ENCODE measurements at regions not wholly inside any gene's neighbourhood (a gene's known extent, or its start where the extent isn't known, plus 50 kb on each side); places are given as distances from the start of the nearest gene placed in this dataset.
A peak's percentile ranks its signal among the peaks of the same experiment; 100 is the strongest.
"Not testable (repeated sequence)": the region's sequence is repeated elsewhere in the genome, so short reads cannot be mapped to it uniquely, and the experiment has no call there.

DNA sequence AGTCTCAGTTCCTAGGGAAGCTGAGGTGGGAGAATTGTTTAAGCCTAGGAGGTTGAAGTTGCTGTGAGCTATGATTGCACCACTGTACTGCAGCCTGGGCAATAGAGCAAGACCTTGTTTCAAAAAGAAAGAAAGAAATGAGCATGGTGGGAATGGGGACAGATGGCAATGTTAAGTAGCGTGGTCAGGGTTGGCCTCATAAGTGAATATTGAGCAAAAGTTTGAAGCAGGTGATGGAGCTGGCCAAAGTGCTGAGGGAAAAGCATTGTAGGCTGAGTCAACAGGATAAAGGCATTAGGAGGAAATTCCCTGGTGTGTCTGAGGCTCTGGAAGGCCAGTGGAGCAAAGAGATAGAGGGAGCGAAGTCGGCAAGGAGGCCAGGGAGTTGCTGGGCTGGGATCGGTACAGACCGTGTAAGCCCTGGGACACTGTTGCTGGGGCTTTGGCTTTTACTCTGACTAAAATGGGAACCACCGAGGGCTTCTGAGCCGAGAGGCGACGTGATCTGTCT, 151.0 kb downstream of the RALA start:
- H3K9me3 Mint-ChIP-seq; POLR2A ChIA-PET; ATAC-seq; CTCF ChIA-PET; H3K4me1 Mint-ChIP-seq; H3K4me3 Mint-ChIP-seq; DNase-seq (ENCODE audit: low spot score); H3K27me3 Mint-ChIP-seq (ENCODE audit: low read depth); H3K27ac Mint-ChIP-seq; H3K36me3 Mint-ChIP-seq: not testable (repeated sequence)

DNA sequence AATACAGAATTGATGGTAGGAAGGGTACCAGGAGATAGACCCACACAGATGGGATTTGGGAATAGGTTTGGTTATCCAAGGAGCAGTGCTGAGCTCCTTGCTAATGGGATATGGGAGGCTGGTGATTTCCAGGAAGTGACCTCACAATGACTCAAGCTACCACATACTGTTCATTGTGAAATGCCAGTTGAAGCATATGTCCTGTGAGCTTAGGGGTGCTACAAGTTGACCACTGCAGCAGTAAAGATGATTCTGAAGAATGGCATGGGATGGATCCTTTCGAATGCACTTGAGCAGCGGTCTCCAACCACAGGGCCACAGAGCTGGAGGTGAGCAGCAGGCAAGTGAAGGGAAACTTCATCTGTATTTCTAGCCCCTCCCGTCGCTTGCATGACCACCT, 158.2 kb downstream of the RALA start:
- H3K27ac Mint-ChIP-seq; CTCF ChIA-PET; POLR2A ChIA-PET; ATAC-seq; H3K4me1 Mint-ChIP-seq; DNase-seq (ENCODE audit: low spot score); H3K4me3 Mint-ChIP-seq; H3K9me3 Mint-ChIP-seq; H3K27me3 Mint-ChIP-seq (ENCODE audit: low read depth): not testable (repeated sequence)
- peaks cover 11% of the 10 kb centered on the region; the same call in 1 of the 2 replicates for H3K36me3 Mint-ChIP-seq

DNA sequence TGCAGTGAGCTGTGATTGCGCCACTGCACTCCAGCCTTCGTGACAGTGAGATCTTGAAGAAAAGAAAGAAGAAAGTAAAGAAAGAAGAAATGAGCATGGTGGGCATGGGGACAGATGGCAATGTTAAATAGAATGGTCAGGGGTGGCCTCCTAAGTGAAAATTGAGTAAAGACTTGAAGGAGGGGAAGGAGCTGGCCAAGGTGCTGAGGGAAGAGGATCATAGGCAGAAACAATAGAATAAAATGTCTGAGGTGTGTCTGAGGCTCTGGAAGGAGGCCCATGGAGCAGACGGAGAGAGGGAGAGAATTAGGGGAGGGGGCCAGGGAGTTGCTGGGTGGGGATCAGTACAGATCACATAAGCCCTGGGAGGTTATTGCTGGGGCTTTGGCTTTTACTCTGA, 163.1 kb downstream of the RALA start:
- H3K4me3 Mint-ChIP-seq; H3K27me3 Mint-ChIP-seq (ENCODE audit: low read depth); H3K27ac Mint-ChIP-seq; DNase-seq (ENCODE audit: low spot score); H3K4me1 Mint-ChIP-seq; CTCF ChIA-PET; H3K9me3 Mint-ChIP-seq; ATAC-seq; POLR2A ChIA-PET: not testable (repeated sequence)
- H3K36me3 Mint-ChIP-seq = peaks cover 19% of the 10 kb centered on the region

- not testable (repeated sequence) for H3K27ac Mint-ChIP-seq; H3K36me3 Mint-ChIP-seq; H3K4me3 Mint-ChIP-seq; DNase-seq (ENCODE audit: low spot score); H3K27me3 Mint-ChIP-seq (ENCODE audit: low read depth); H3K9me3 Mint-ChIP-seq; H3K4me1 Mint-ChIP-seq; ATAC-seq
- ChIA-PET CTCF (interaction anchor here (0.8 to 2.0 kb wide), 5 partner anchors 16 to 211 kb away, joined by 3 to 20 read pairs (median 5); no protein-coding TSS in a partner anchor), POLR2A (interaction anchor here (0.6 kb wide), 1 partner anchor 122 kb away, joined by 3 read pairs; no protein-coding TSS in a partner anchor)
Measured at GRCh38 chr7:39791035-39791434, 159.0 kb upstream of the CDK13 start.

GRCh38 chr7:39791911-39792310, 158.1 kb upstream of the CDK13 start:
- CTCF ChIA-PET = interaction anchor here (0.7 to 2.0 kb wide), 6 partner anchors 15 to 212 kb away, joined by 3 to 20 read pairs (median 4); no protein-coding TSS in a partner anchor
- H3K4me1 Mint-ChIP-seq; ATAC-seq; H3K9me3 Mint-ChIP-seq; H3K27ac Mint-ChIP-seq; H3K27me3 Mint-ChIP-seq (ENCODE audit: low read depth); POLR2A ChIA-PET; H3K4me3 Mint-ChIP-seq; H3K36me3 Mint-ChIP-seq: not testable (repeated sequence)
- peak; percentile 48 for TF ChIP-seq ZNF121 (CRISPR knock-in tag; IDR thresholded peaks at IDR 0.05)
- DNase-seq (ENCODE audit: low spot score) = peak; percentile 53

DNA sequence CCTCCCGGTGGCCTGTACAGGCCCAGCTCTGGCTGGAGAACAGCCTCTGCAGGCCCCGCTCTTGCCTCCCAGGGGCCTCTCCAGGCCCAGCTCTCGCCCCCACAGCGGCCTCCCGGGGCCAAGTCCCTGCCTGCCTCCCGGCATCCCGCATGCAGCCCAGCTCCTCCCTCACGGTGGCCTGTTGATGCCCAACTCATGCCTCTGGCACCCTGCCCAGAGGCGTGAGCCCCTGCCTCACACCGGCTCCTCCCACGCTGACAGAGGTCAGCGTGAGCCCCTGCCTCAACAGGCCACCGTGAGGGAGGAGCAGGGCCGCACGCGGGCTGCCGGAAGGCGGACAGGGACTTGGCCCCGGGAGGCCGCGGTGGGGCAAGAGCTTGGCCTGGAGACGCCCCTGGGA, 157.0 kb upstream of the CDK13 start:
- ATAC-seq; H3K36me3 Mint-ChIP-seq; DNase-seq (ENCODE audit: low spot score); H3K27ac Mint-ChIP-seq; H3K9me3 Mint-ChIP-seq; H3K4me1 Mint-ChIP-seq; H3K27me3 Mint-ChIP-seq (ENCODE audit: low read depth); H3K4me3 Mint-ChIP-seq: not testable (repeated sequence)
- POLR2A ChIA-PET = interaction anchor here (0.6 kb wide), 1 partner anchor 184 kb away, joined by 3 read pairs; no protein-coding TSS in a partner anchor
- CTCF ChIA-PET = interaction anchor here (1.1 to 1.4 kb wide), 2 partner anchors 71 to 213 kb away, joined by 3 to 15 read pairs; no protein-coding TSS in a partner anchor

DNA sequence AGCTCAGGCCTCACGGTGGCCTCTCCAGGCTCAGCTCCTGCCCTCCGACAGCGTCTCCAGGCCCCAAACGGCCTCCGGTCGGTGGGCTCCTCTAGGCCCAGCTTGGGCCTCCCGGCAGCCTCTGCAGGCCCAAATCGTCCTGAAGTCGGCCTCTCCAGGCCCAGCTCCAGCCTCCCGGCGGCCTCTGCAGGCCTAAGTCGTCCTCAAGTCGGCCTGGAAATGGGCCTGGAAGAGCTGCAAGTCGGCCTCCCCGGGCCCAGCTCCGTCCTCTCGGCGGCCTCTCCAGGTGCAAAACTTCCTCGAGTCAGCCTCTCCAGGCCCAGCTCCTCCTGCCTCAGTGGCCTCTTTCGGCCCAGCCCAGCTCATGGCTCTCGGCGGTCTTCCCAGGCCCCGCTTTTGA, 156.2 kb upstream of the CDK13 start:
- H3K36me3 Mint-ChIP-seq; H3K4me3 Mint-ChIP-seq; H3K27me3 Mint-ChIP-seq (ENCODE audit: low read depth); ATAC-seq; DNase-seq (ENCODE audit: low spot score); H3K27ac Mint-ChIP-seq; H3K4me1 Mint-ChIP-seq; H3K9me3 Mint-ChIP-seq: not testable (repeated sequence)
- ChIA-PET POLR2A (interaction anchor here (0.6 kb wide), 1 partner anchor 185 kb away, joined by 3 read pairs; no protein-coding TSS in a partner anchor), CTCF (interaction anchor here (1.1 to 1.4 kb wide), 2 partner anchors 70 to 214 kb away, joined by 3 to 15 read pairs; no protein-coding TSS in a partner anchor)

DNA sequence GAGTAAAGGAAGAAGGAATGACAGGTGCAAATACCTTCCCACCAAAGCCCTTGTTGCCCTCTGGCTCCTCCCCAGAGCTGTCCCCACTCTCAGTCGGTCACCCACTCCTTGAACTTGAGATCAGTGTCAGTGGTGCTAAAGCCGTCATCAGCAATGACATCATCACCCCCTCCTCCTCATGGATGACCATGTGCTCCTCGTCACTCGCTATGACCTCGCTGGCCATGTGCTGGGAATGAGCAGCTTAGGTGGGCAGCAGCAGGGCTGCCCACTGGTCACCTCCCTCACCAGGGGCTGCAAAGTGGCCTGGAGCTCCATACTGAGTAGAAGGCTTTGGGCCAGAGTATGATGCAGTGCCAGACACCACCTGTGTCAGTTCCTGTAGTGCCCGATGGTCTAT, 153.1 kb upstream of the CDK13 start:
- CTCF ChIA-PET; H3K36me3 Mint-ChIP-seq; POLR2A ChIA-PET; H3K27me3 Mint-ChIP-seq (ENCODE audit: low read depth); DNase-seq (ENCODE audit: low spot score); H3K4me3 Mint-ChIP-seq; H3K4me1 Mint-ChIP-seq; H3K27ac Mint-ChIP-seq; ATAC-seq; H3K9me3 Mint-ChIP-seq: not testable (repeated sequence)

GRCh38 chr7:39798077-39798476, 152.0 kb upstream of the CDK13 start:
- H3K27me3 Mint-ChIP-seq (ENCODE audit: low read depth); H3K4me3 Mint-ChIP-seq; ATAC-seq; POLR2A ChIA-PET; H3K27ac Mint-ChIP-seq; H3K4me1 Mint-ChIP-seq; H3K36me3 Mint-ChIP-seq; CTCF ChIA-PET; H3K9me3 Mint-ChIP-seq; DNase-seq (ENCODE audit: low spot score): not testable (repeated sequence)

All from WTC11 (cell line).